Esophagus squamous epithelium (tissue), 4 donors: ENCODE measurements at regions not wholly inside any gene's neighbourhood (a gene's known extent, or its start where the extent isn't known, plus 50 kb on each side); places are given as distances from the start of the nearest gene placed in this dataset.

Experiments used
- POLR2A ChIP-seq, 4 donors: fragments of 450-650 bp; IDR thresholded peaks; one replicate each; pipeline ENCODE4 v1.6.1; 2017; ENCODE audit warnings: antibody characterized with exemption in 4 of 4, mild to moderate bottlenecking in 4 of 4, moderate library complexity in 3 of 4
- TF ChIP-seq, protein P1 (sequence below), 6 experiments: fragments of 450-650 bp in 4 of 6; fragments of 200-600 bp in 2 of 6; sonication (generic) in 2 of 6; IDR thresholded peaks; one replicate each; pipeline ENCODE4 v1.5.1; 2016 to 2019; ENCODE audit warnings: antibody characterized with exemption in 6 of 6, mild to moderate bottlenecking in 4 of 6, moderate library complexity in 4 of 6

DNA sequence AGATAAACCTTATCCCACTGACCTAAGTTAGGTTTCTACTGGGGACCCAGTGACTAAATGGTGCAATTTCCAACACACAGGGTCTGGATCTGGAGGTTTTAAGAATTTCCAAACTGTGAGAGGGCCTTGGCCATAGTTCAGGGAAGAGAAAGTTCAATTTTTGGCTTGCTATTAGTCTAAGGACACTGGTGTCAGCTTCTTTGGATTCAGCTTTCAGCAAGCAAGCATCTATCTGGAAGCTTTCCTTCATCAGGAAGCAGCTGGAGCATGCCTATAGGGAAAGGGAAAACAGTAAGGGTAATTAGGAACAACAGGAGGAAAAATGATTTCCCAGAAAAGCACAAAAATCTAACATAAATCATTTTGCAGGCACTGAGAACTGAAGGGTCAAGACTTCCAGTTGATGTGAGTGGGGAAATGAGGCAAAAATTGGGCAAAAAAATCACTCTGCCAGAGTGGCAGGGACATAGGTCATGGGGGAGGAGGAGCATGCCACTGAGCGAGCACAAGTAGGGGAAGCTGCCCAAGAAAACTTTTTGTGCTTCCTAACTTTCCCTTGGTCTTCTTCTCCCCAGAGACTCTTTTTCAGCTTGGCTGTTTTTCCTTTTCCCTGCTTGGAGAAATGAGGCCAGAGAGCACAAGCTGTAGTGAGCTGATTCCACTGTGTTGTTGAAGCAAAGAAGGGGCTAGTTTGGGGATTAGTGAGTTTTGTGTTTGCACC, 299.6 kb downstream of the FGF10 start:
- TF ChIP-seq, protein P1, sequence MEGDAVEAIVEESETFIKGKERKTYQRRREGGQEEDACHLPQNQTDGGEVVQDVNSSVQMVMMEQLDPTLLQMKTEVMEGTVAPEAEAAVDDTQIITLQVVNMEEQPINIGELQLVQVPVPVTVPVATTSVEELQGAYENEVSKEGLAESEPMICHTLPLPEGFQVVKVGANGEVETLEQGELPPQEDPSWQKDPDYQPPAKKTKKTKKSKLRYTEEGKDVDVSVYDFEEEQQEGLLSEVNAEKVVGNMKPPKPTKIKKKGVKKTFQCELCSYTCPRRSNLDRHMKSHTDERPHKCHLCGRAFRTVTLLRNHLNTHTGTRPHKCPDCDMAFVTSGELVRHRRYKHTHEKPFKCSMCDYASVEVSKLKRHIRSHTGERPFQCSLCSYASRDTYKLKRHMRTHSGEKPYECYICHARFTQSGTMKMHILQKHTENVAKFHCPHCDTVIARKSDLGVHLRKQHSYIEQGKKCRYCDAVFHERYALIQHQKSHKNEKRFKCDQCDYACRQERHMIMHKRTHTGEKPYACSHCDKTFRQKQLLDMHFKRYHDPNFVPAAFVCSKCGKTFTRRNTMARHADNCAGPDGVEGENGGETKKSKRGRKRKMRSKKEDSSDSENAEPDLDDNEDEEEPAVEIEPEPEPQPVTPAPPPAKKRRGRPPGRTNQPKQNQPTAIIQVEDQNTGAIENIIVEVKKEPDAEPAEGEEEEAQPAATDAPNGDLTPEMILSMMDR (IDR thresholded peaks at IDR 0.05): no peak
- no peak for TF ChIP-seq POLR2A (IDR thresholded peaks at IDR 0.05)
